ENCODE measurements at regions not wholly inside any gene's neighbourhood (a gene's known extent, or its start where the extent isn't known, plus 50 kb on each side); places are given as distances from the start of the nearest gene placed in this dataset.

- CTCF ChIA-PET (ENCODE audit: low intra/inter-chr PET ratio, low total read pairs), result no interaction called here
- Histone ChIP-seq H3K9me3 (ENCODE audit: low read length) (no peaks in the 10 kb centered on the region), H2AFZ (ENCODE audit: low read length) (no peak overlapping the region), H3K27me3 (ENCODE audit: control insufficient read depth in 1 of 2, insufficient read depth in 2 of 2, low read length in 2 of 2) (peaks cover 0 to 9% of the 10 kb centered on the region in 2 experiments; a peak in 1 of 5 replicates), H3K79me2 (ENCODE audit: insufficient read depth, low read length) (no peaks in the 10 kb centered on the region), H3K4me3 (replicated peaks in 1 of 3; ENCODE audit: insufficient read depth in 1 of 3, low read depth in 2 of 3, low read length in 3 of 3) (no peak overlapping the region), H4K20me1 (ENCODE audit: insufficient read depth, low read length) (no peaks in the 10 kb centered on the region), H3K9ac (ENCODE audit: insufficient read depth, low read depth, low read length) (no peak overlapping the region), H3K27ac (ENCODE audit: extremely low read length, insufficient read depth, low read length) (no peak overlapping the region), H3K4me2 (ENCODE audit: low read depth, low read length) (no peak overlapping the region), H3K4me1 (ENCODE audit: insufficient read depth, low read length) (no peaks in the 10 kb centered on the region), H3K36me3 (replicated peaks in 1 of 2; ENCODE audit: control insufficient read depth in 1 of 2, insufficient read depth in 2 of 2, low read length in 2 of 2) (no peaks in the 10 kb centered on the region)
- POLR2A ChIA-PET, result no interaction called here
- no TSS peak for BruUV-seq (replicated peaks)
- DNase-seq (ENCODE audit: low spot score) (no peak), FAIRE-seq (no peak), ATAC-seq (no peak)
- in situ Hi-C loops (cut with HindIII; ENCODE audit: extremely low pct_ligation_motif_present, low pct_unique_long_range_greater_than_20kb), result no loop called here
- intact Hi-C loops (cut with micrococcal nuclease; ENCODE audit: unreplicated experiment), result no loop called here
- WGBS (ENCODE audit: low lambda C conversion rate), result 0% methylated on average over 1 of the region's 1 CpG
- no peak for TF ChIP-seq TFDP1 (CRISPR knock-in tag; IDR thresholded peaks at IDR 0.05; ENCODE audit: borderline replicate concordance)
- no peak for TF ChIP-seq GPN1 (CRISPR knock-in tag; IDR thresholded peaks at IDR 0.05; ENCODE audit: borderline replicate concordance)
- no peak for TF ChIP-seq KMT2B (CRISPR knock-in tag; IDR thresholded peaks at IDR 0.05)
- TF ChIP-seq ZNF124 (CRISPR knock-in tag; IDR thresholded peaks at IDR 0.05), result no peak
- no peak for TF ChIP-seq ZNF256 (CRISPR knock-in tag; conservative IDR thresholded peaks at IDR 0.05)
- TF ChIP-seq HDAC2 (CRISPR knock-in tag; IDR thresholded peaks at IDR 0.05), result no peak
- TF ChIP-seq AKNA (CRISPR knock-in tag; IDR thresholded peaks at IDR 0.05; ENCODE audit: borderline replicate concordance), result no peak
- no peak for TF ChIP-seq ZNF235 (CRISPR knock-in tag; IDR thresholded peaks at IDR 0.05; ENCODE audit: borderline replicate concordance)
- no peak for TF ChIP-seq U2AF2 (IDR thresholded peaks at IDR 0.05; ENCODE audit: low read depth, low read length)
- TF ChIP-seq BCLAF1 (IDR thresholded peaks at IDR 0.05), result no peak
- TF ChIP-seq SMAD1 (CRISPR knock-in tag; IDR thresholded peaks at IDR 0.05; ENCODE audit: borderline replicate concordance, low read depth), result no peak
- TF ChIP-seq SOX6 (IDR thresholded peaks at IDR 0.05), result no peak
- TF ChIP-seq SOX6 (CRISPR knock-in tag; IDR thresholded peaks at IDR 0.05), result no peak
- no peak for TF ChIP-seq ZNF414 (CRISPR knock-in tag; IDR thresholded peaks at IDR 0.05)
- no peak for TF ChIP-seq EEA1 (CRISPR knock-in tag; IDR thresholded peaks at IDR 0.05; ENCODE audit: borderline replicate concordance)
- no peak for TF ChIP-seq ZNF558 (CRISPR knock-in tag; IDR thresholded peaks at IDR 0.05; ENCODE audit: borderline replicate concordance)
- no peak for TF ChIP-seq ZNF576 (CRISPR knock-in tag; IDR thresholded peaks at IDR 0.05)
Measured at GRCh38 chr2:176732780-176733179, 463.5 kb downstream of the MTX2 start.

Measured in HepG2 (cell line).